GM23248 (cell line): ENCODE measurements at regions not wholly inside any gene's neighbourhood (a gene's known extent, or its start where the extent isn't known, plus 50 kb on each side); places are given as distances from the start of the nearest gene placed in this dataset.

Source experiments
- EZH2 ChIP-seq: fragments of 200-600 bp; sonication (generic); IDR thresholded peaks from 2 replicates; pipeline ENCODE4 v1.6.1; 2018; ENCODE audit warnings: antibody characterized with exemption, mild to moderate bottlenecking; ENCODE audit not compliant: insufficient read depth, poor library complexity, severe bottlenecking
- EZH2phosphoT487 ChIP-seq: fragments of 200-600 bp; sonication (generic); IDR thresholded peaks from 2 replicates; pipeline ENCODE4 v1.6.1; 2018; ENCODE audit warnings: antibody characterized with exemption, moderate library complexity, mild to moderate bottlenecking, low read depth; ENCODE audit not compliant: insufficient read depth

- TF ChIP-seq EZH2phosphoT487 = no peak
- TF ChIP-seq EZH2 = no peak
Measured at GRCh38 chr17:77271411-77271810, 130.6 kb downstream of the SEC14L1 start.
